SK-N-SH treated with all-trans-retinoic acid at 6 μM for 48 hours (cell line): ENCODE measurements at regions not wholly inside any gene's neighbourhood (a gene's known extent, or its start where the extent isn't known, plus 50 kb on each side); places are given as distances from the start of the nearest gene placed in this dataset.

ENCODE experiments used
- CREB5 ChIP-seq: fragments of 250-450 bp; sonication (Bioruptor Pico); IDR thresholded peaks from 2 replicates; pipeline ENCODE4 v1.5.1; 2020; ENCODE audit warnings: low read depth, mild to moderate bottlenecking, moderate library complexity
- PATZ1 ChIP-seq: fragments of 250-450 bp; sonication (Bioruptor Pico); IDR thresholded peaks from 2 replicates; pipeline ENCODE4 v1.8.0; 2020; ENCODE audit warnings: mild to moderate bottlenecking, moderate library complexity, borderline replicate concordance
- TOX ChIP-seq: fragments of 250-450 bp; sonication (Bioruptor Pico); IDR thresholded peaks from 2 replicates; pipeline ENCODE4 v1.8.0; 2021; ENCODE audit warnings: mild to moderate bottlenecking, moderate library complexity, borderline replicate concordance
- TSHZ2 ChIP-seq: fragments of 250-450 bp; sonication (Bioruptor Pico); IDR thresholded peaks from 2 replicates; pipeline ENCODE4 v1.5.0; 2020; ENCODE audit warnings: mild to moderate bottlenecking, moderate library complexity
- ZFP3 ChIP-seq: fragments of 250-450 bp; sonication (Bioruptor Pico); IDR thresholded peaks from 2 replicates; pipeline ENCODE4 v1.5.0; 2020; ENCODE audit warnings: mild to moderate bottlenecking, moderate library complexity
- ZNF8 ChIP-seq: fragments of 450-650 bp; formaldehyde crosslinking; IDR thresholded peaks from 2 replicates; pipeline ENCODE4 v1.5.0; 2020; ENCODE audit warnings: mild to moderate bottlenecking, moderate library complexity

GRCh38 chr10:128865436-128866195 is 601.4 kb upstream of the MGMT start:
- TF ChIP-seq ZFP3 (CRISPR knock-in tag) (no peak), ZNF8 (CRISPR knock-in tag) (no peak), PATZ1 (no peak), TOX (CRISPR knock-in tag) (no peak), CREB5 (CRISPR knock-in tag) (no peak), TSHZ2 (CRISPR knock-in tag) (no peak)
